WI38 (cell line): ENCODE measurements at regions not wholly inside any gene's neighbourhood (a gene's known extent, or its start where the extent isn't known, plus 50 kb on each side); places are given as distances from the start of the nearest gene placed in this dataset.
"Not testable (repeated sequence)": the region's sequence is repeated elsewhere in the genome, so short reads cannot be mapped to it uniquely, and the experiment has no call there.

Experiments used
- H3K4me3 ChIP-seq: 2 replicates; pipeline ENCODE4 v1.5.1; 2011; ENCODE audit warnings: low read depth, mild to moderate bottlenecking, control low read depth, low read length
- CTCF ChIP-seq: IDR thresholded peaks from 2 replicates; pipeline ENCODE4 v1.5.1; 2012; ENCODE audit warnings: low read depth, mild to moderate bottlenecking, control low read depth, low read length

GRCh38 chr2:95693071-95693846 lies 101.5 kb downstream of the TRIM43 start:
- H3K4me3 ChIP-seq = not testable (repeated sequence)

GRCh38 chr2:95695613-95696012 lies 103.8 kb downstream of the TRIM43 start:
- TF ChIP-seq CTCF = no peak
- no peak overlapping the region for H3K4me3 ChIP-seq

DNA sequence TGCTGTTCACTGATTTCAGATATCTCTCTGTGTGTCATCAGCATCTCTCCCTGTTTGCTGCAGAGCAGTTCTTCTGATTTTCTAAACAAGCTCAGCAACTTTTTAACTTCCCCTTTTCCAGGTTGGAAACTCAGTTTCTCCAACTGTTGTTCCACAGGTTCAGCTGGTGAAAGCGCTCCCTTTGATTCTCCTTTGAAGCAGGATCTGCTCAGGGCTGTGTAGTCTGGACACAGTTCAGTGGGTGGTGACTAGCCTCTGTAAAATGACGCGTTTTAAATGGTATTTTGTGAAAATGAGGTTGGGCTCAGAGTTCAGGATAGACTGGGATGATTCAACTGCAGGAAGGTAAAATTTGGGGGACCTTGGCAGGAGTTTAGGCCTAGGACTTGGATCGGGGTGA lies 106.3 kb downstream of the TRIM43 start:
- H3K4me3 ChIP-seq = no peak overlapping the region
- TF ChIP-seq CTCF = no peak

- not testable (repeated sequence) for H3K4me3 ChIP-seq
Observed at GRCh38 chr2:95699201-95700184, 107.7 kb downstream of the TRIM43 start.

DNA sequence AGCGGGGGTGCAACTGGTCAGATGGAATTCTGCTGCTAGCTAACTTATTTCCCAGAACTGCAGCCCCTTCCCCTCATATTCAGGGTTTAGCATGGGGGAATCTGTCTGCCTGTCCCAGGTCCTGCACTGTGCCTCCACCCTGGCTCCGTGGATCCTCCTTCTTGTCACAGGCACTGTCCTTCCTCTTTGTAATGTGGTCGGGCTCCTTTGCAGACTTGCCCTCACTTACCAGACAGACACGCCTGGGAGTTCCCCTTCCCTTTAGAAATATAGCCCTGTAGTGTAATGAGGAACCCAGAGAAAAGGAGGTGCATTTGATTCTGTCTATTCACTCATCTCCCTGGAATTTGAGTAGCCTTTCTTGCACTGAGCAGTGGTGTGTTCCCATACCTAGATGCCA lies 108.7 kb downstream of the TRIM43 start:
- no peak overlapping the region for H3K4me3 ChIP-seq
- no peak for TF ChIP-seq CTCF

- no peak for TF ChIP-seq CTCF
- H3K4me3 ChIP-seq = no peak overlapping the region
Observed at GRCh38 chr2:95702471-95702870, 110.7 kb downstream of the TRIM43 start.

GRCh38 chr2:95707161-95707560 lies 115.4 kb downstream of the TRIM43 start:
- not testable (repeated sequence) for H3K4me3 ChIP-seq

GRCh38 chr2:95707837-95708236 lies 116.0 kb downstream of the TRIM43 start:
- H3K4me3 ChIP-seq = no peak overlapping the region
- no peak for TF ChIP-seq CTCF
